Muscle layer of duodenum (tissue), 2 donors: ENCODE measurements at regions not wholly inside any gene's neighbourhood (a gene's known extent, or its start where the extent isn't known, plus 50 kb on each side); places are given as distances from the start of the nearest gene placed in this dataset.

Source experiments
- H3K27ac ChIP-seq: one replicate; pipeline ENCODE4 v1.7.0; 2013; ENCODE audit warnings: mild to moderate bottlenecking, low read length
- H3K27me3 ChIP-seq: one replicate; pipeline ENCODE4 v1.7.0; 2013; ENCODE audit warnings: low read depth, mild to moderate bottlenecking, control low read depth, low read length
- H3K36me3 ChIP-seq, 2 donors: one replicate each; pipeline ENCODE4 v1.7.0; 2013; ENCODE audit warnings: low read length in 2 of 2, control low read depth in 1 of 2, mild to moderate bottlenecking in 1 of 2; ENCODE audit not compliant: insufficient read depth in 2 of 2, control insufficient read depth in 1 of 2
- H3K4me1 ChIP-seq, 2 donors: one replicate each; pipeline ENCODE4 v1.7.0; 2013; ENCODE audit warnings: low read length in 2 of 2, mild to moderate bottlenecking in 2 of 2, control low read depth in 1 of 2, moderate library complexity in 1 of 2; ENCODE audit not compliant: insufficient read depth in 2 of 2, control insufficient read depth in 1 of 2
- H3K4me3 ChIP-seq, 2 donors: one replicate each; pipeline ENCODE4 v1.7.0; 2013; ENCODE audit warnings: low read length in 2 of 2, low read depth in 1 of 2, mild to moderate bottlenecking in 1 of 2
- H3K9me3 ChIP-seq, 2 donors: one replicate each; pipeline ENCODE4 v1.7.0; 2013; ENCODE audit warnings: low read length in 2 of 2, control low read depth in 1 of 2, mild to moderate bottlenecking in 1 of 2; ENCODE audit not compliant: control insufficient read depth in 1 of 2
- donor health status: healthy.

DNA sequence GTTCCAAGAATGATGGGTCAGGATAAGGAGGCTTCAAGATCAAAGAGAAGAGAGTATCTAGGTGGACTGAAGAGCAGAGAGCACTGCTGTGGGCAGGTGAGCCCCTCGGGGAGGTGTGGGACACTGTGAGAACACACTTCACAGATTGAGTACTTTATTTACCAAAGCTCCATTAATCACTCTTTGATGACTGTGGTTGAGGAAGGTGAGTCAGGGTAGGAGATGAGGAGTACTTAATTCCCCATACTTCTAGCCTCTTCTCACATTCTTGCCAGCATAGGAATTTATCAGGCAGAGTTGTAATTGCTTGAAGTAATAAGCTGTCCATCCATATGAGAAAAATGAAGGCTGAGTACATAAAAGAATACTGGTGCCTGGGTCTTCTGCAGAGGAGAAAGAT, 375.3 kb downstream of the PCDH10 start:
- no peaks in the 10 kb centered on the region for H3K4me1 ChIP-seq
- no peak overlapping the region for H3K4me3 ChIP-seq
- H3K27me3 ChIP-seq = no peaks in the 10 kb centered on the region
- no peaks in the 10 kb centered on the region for H3K9me3 ChIP-seq
- no peaks in the 10 kb centered on the region for H3K36me3 ChIP-seq
- no peak overlapping the region for H3K27ac ChIP-seq

DNA sequence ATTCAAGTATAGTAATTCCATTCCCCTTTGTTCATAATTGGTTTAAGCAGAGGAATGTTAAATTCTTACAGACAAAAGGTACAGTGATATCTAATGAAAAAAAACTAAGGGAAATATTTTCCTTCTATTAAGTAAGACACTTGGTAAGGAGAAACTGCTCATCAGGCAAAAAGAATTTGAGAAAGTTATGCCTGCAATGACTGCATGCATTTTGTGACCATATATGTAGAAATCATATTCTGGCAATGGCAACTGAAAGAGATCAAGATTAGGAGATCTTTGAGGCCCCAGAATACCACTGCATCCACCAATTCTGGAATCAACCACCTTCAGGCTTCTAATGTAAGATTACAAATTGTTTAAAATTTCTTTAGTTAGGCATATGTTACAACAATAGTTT, 364.8 kb downstream of the PCDH10 start:
- H3K9me3 ChIP-seq = peaks cover 0 to 5% of the 10 kb centered on the region in 2 donors
- no peaks in the 10 kb centered on the region for H3K27me3 ChIP-seq
- no peak overlapping the region for H3K27ac ChIP-seq
- no peaks in the 10 kb centered on the region for H3K4me1 ChIP-seq
- H3K36me3 ChIP-seq = no peaks in the 10 kb centered on the region
- no peak overlapping the region for H3K4me3 ChIP-seq

DNA sequence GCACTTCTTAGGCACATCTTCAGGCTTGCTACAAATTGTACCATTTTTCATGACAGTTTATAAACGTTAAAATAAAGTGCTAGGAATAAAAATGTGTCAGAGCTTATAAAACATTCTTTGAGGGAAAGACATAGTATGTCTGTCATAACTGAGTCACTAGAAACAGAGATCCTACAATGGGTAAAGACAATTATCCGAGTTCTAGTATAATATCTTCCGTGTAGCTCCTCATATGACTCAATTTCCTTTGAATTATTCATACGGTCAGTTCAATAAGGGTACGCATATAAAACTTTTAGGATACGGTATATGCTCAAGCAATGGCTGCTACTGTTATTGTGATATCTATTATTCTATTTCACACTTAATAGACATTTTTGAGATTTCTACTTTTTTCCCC, 349.1 kb downstream of the PCDH10 start:
- H3K27me3 ChIP-seq = no peaks in the 10 kb centered on the region
- no peaks in the 10 kb centered on the region for H3K4me1 ChIP-seq
- no peaks in the 10 kb centered on the region for H3K9me3 ChIP-seq
- no peaks in the 10 kb centered on the region for H3K36me3 ChIP-seq
- H3K27ac ChIP-seq = no peak overlapping the region
- H3K4me3 ChIP-seq = no peak overlapping the region

DNA sequence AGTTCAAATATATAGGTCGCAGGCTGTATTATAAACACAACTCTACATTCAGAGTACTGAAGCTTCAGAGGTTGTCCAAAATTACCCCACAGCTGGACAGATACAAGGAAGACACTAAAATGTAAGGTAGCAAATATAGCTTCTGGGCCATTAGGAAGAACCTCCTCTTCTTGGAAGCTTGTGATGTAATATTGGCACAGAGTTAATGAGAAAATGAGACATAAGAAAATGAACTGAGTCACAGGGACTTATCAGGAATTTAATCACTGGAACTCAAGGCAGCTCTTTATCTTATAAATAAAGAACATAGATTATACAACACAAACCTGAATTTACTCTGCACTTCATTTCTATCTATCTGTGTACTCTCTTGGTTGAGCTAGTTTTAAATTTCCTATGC, 344.7 kb downstream of the PCDH10 start:
- no peaks in the 10 kb centered on the region for H3K4me1 ChIP-seq
- no peaks in the 10 kb centered on the region for H3K36me3 ChIP-seq
- H3K27ac ChIP-seq = no peak overlapping the region
- no peaks in the 10 kb centered on the region for H3K9me3 ChIP-seq
- no peak overlapping the region for H3K4me3 ChIP-seq
- H3K27me3 ChIP-seq = no peaks in the 10 kb centered on the region

DNA sequence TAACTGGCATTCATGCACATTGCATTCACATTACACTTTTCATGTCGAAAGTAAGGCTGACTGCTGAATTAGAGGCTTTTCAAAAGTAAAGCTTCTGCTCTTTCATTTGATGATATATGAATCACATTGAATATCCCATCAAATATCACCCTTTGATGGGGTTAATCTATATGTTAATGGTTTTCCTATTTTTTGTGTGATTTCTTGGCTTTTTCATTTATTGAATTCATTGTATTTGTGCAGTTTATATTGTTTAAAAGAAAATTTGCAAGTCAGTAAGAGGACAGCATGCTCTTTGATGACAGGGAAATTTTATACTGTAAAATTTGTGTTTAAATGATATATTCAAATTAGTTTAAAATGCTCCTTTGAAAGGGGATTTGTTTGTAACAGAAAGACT, 344.1 kb downstream of the PCDH10 start:
- Histone ChIP-seq H3K9me3 (no peaks in the 10 kb centered on the region), H3K36me3 (no peaks in the 10 kb centered on the region), H3K4me1 (no peaks in the 10 kb centered on the region), H3K27ac (no peak overlapping the region), H3K27me3 (no peaks in the 10 kb centered on the region), H3K4me3 (no peak overlapping the region)

DNA sequence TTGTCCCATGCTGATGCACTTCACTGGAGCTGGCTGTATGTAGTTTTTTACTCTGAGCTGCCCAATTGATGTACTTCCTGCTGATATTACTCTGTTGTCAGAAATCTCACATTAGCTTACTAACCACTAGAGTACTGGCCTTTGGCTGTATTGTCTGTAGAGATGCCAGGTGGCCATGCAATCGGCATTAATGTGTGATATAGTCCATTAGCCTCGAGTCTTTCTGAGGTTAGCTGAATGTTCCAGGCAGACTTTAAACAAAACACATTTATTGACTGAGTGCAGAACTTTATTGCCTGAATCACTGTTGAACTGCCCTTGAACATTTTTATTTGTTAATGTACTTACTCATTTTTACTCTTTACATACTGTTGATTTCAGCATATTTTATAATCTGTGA, 335.2 kb downstream of the PCDH10 start:
- Histone ChIP-seq H3K36me3 (no peaks in the 10 kb centered on the region), H3K9me3 (no peaks in the 10 kb centered on the region), H3K4me3 (no peak overlapping the region), H3K27me3 (no peaks in the 10 kb centered on the region), H3K4me1 (no peaks in the 10 kb centered on the region), H3K27ac (no peak overlapping the region)

DNA sequence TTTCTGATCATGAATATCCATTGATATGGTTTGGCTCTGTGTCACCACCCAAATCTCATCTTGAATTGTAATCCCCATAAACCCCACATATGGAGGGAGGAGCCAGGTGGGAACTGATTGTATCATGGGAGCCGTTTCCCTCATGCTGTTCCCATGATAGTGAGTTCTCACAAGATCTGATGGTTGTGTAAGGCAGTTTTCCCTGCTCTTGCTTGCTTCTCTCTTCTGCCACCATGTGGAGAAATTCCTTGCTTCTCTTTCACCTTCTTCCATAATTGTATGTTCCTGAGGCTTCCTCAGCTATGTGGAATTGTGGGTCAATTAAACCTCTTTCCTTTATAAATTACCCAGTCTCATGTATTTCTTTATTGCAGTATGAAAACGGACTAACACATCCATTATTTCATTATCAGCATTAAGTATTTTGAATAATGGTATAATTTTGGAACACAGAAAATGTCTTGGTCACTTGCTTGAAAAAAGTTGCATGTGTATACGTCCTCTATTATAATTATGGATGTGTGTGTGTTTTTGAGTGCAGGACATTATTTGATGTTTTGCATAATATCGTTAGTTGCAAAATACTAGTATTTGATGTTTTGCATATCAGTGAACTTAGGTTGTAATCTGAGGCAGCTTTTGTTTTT, 334.6 kb downstream of the PCDH10 start:
- Histone ChIP-seq H3K27ac (no peak overlapping the region), H3K9me3 (no peaks in the 10 kb centered on the region), H3K27me3 (no peaks in the 10 kb centered on the region), H3K4me3 (no peak overlapping the region), H3K36me3 (no peaks in the 10 kb centered on the region), H3K4me1 (no peaks in the 10 kb centered on the region)

DNA sequence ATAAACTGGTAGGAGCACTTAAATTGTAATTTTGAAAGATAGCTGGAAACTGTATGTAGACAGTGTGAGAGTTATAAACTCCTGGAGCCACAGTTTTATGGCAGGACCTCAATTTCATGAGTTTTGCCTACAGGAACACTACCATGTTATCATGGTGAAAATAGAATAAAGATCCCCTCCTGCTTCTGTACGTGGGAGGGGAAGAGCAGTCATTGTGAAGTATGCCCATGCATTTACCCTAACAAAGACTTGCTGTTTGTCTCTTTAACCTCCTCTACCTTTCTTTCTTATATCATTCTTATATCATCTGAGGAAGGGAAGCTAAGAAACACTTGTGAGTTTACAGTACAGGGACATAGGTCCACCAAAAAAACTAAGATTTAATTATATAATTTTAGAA, 327.0 kb downstream of the PCDH10 start:
- H3K36me3 ChIP-seq = no peaks in the 10 kb centered on the region

DNA sequence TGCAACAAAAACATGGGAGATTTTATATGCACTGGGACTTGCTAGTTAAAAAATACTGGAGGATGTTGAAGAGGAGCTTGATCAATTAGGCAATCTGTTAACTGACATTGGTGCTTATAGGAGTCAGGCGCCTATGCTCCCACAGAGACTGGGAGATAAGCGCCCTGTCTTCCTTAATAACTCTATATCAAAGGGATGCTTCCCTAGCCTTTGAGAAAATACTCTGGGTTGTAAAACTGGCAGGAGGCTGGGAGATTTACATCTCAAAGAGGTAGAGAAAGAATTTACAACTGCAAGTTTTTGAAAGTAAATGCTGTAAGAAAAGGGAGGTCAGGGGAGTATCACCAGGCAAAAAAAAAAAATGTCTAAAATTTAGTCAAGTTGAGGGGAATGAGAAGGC, 325.4 kb downstream of the PCDH10 start:
- Histone ChIP-seq H3K4me3 (no peak overlapping the region), H3K27me3 (no peaks in the 10 kb centered on the region), H3K9me3 (no peaks in the 10 kb centered on the region), H3K27ac (no peak overlapping the region), H3K36me3 (no peaks in the 10 kb centered on the region), H3K4me1 (no peaks in the 10 kb centered on the region)

More for the DNA sequence above, 327.0 kb downstream of the PCDH10 start:
- Histone ChIP-seq H3K4me1 (no peaks in the 10 kb centered on the region), H3K27ac (no peak overlapping the region), H3K4me3 (no peak overlapping the region), H3K27me3 (no peaks in the 10 kb centered on the region), H3K9me3 (no peaks in the 10 kb centered on the region)

DNA sequence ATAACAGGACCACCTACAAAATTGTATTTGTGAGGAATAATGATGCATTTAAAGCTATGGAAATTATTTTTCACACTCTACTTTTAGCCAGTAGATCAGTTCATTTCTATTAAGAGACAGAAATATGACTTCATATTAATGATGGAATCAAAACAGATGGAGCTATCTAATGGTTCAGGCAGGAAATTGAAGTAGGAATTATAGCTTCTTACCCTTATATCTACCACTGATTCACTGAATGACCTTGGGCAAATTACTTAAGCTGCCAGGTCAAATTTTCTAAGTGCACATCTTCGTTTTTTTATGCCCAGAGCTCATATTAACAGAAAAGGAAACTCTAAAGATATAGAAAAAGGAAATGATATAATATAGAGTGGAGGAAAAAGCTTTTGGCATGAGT, 323.1 kb downstream of the PCDH10 start:
- no peaks in the 10 kb centered on the region for H3K27me3 ChIP-seq
- H3K4me3 ChIP-seq = no peak overlapping the region
- no peaks in the 10 kb centered on the region for H3K4me1 ChIP-seq
- no peak overlapping the region for H3K27ac ChIP-seq
- H3K36me3 ChIP-seq = no peaks in the 10 kb centered on the region
- no peaks in the 10 kb centered on the region for H3K9me3 ChIP-seq

DNA sequence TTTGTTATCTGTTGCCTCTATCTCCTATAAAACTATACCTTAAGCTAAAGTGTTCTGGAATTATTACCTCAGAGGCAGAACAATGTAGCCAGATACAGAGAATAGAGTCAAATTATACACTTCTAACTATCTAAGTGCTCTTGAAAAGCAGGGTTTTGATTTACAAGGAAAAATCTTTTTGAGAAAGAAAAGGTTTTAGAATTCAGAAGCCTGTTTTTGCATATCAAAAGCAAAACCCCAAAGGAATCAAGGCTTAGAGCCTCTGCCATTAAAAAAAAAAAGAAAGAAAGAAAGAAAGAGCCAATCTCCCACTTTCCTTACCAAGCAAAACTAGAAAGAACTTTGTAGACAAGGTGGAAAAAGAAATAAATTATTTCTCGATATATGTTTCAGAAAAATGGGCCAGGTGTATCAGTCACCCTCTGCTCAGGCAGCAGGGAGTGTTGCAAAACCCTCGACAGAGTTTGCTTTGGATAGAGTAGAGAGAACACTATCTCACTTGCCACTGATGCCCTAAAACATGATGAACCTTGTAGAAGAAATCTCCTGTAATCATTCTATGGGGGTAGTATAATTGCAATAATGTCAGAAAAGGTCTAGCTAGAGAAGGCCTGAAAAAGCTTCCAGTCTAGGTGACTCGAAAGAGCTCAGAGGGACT, 318.3 kb downstream of the PCDH10 start:
- no peak overlapping the region for H3K27ac ChIP-seq
- no peak overlapping the region for H3K4me3 ChIP-seq
- H3K9me3 ChIP-seq = no peaks in the 10 kb centered on the region
- H3K4me1 ChIP-seq = no peaks in the 10 kb centered on the region
- no peaks in the 10 kb centered on the region for H3K36me3 ChIP-seq
- H3K27me3 ChIP-seq = no peaks in the 10 kb centered on the region

DNA sequence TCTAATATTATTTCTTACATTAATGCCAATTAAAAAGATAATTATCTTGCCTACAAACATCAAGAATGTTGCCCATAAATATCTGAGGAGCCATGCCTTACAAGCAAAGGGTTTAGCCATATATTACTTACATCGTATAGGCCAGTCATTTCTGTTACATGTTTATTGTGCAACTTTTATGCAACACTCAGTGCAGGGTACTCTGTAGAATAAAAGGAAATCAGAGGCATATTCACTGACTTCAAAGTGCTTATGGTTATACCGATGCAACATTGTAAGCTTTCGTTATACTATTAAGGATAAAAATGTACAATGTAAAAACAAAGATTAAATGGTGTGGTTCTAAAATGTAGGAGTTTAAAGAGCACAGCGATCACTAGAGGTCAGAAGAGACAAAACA, 315.9 kb downstream of the PCDH10 start:
- H3K27me3 ChIP-seq = no peaks in the 10 kb centered on the region
- no peak overlapping the region for H3K27ac ChIP-seq
- H3K9me3 ChIP-seq = no peaks in the 10 kb centered on the region
- H3K36me3 ChIP-seq = no peaks in the 10 kb centered on the region
- no peaks in the 10 kb centered on the region for H3K4me1 ChIP-seq
- H3K4me3 ChIP-seq = no peak overlapping the region
